ENCODE measurements at regions not wholly inside any gene's neighbourhood (a gene's known extent, or its start where the extent isn't known, plus 50 kb on each side); places are given as distances from the start of the nearest gene placed in this dataset.

DNA sequence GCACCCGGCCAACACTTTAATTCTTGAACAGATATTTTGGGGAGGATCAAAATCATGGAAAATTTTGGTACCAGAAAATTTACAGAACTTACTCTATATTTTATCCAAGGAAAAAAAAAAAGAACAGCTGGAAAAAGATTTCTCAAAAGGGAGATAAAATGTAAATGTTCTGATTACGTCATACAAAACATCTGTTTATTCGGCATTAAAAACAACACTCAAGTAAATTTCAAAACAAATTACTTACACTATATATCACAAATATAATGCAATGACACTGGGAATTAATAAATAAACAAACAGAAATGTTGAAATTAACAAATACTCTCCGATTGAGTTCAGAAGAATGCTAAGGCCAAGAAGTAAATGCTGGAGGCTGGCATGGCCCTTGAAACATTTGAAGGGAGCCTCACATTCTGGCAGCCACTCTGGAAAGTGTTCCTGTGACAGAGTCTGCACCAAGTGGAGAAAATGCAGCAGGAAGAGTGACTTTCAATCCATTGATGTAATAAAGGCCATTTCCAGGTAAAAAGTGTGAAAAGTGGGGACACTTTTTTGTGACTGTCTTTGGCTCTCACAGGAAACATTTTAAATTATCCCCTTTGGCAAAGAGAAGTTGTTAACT lies 486.0 kb upstream of the CTSO start:
- H3K4me2 ChIP-seq (replicated peaks; ENCODE audit: low read depth, low read length, poor library complexity, severe bottlenecking), result no peak overlapping the region
- ATAC-seq (ENCODE audit: low read depth) (no peak), DNase-seq (no peak)
- no peaks in the 10 kb centered on the region for H3K79me2 ChIP-seq (ENCODE audit: control insufficient read depth, insufficient read depth, low read length)
- CTCF ChIA-PET, result no interaction called here
- H3K9me3 Mint-ChIP-seq (ENCODE audit: insufficient read depth), result no peaks in the 10 kb centered on the region
- H3K27me3 ChIP-seq (replicated peaks in 1 of 4; ENCODE audit: control extremely low read depth in 1 of 4, control insufficient read depth in 3 of 4, insufficient read depth in 4 of 4, low read length in 3 of 4), result no peaks in the 10 kb centered on the region
- no CpG with 5 or more reads among the region's 4 CpGs for WGBS (ENCODE audit: insufficient coverage)
- POLR2A ChIA-PET, result no interaction called here
- no peaks in the 10 kb centered on the region for H3K4me1 ChIP-seq (ENCODE audit: control insufficient read depth in 2 of 2, insufficient read depth in 2 of 2, low read length in 2 of 2)
- TF ChIP-seq EZH2 (IDR thresholded peaks at IDR 0.05; ENCODE audit: borderline replicate concordance, insufficient read depth, low read depth, low read length, poor library complexity, severe bottlenecking), result no peak
- TF ChIP-seq, protein P1, sequence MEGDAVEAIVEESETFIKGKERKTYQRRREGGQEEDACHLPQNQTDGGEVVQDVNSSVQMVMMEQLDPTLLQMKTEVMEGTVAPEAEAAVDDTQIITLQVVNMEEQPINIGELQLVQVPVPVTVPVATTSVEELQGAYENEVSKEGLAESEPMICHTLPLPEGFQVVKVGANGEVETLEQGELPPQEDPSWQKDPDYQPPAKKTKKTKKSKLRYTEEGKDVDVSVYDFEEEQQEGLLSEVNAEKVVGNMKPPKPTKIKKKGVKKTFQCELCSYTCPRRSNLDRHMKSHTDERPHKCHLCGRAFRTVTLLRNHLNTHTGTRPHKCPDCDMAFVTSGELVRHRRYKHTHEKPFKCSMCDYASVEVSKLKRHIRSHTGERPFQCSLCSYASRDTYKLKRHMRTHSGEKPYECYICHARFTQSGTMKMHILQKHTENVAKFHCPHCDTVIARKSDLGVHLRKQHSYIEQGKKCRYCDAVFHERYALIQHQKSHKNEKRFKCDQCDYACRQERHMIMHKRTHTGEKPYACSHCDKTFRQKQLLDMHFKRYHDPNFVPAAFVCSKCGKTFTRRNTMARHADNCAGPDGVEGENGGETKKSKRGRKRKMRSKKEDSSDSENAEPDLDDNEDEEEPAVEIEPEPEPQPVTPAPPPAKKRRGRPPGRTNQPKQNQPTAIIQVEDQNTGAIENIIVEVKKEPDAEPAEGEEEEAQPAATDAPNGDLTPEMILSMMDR (IDR thresholded peaks at IDR 0.05), result no peak
- intact Hi-C loops (cut with micrococcal nuclease), result no loop called here
- no peaks in the 10 kb centered on the region for H4K20me1 ChIP-seq (ENCODE audit: control insufficient read depth, insufficient read depth, low read length, poor library complexity, severe bottlenecking)
- H3K27ac ChIP-seq (ENCODE audit: low read length in 2 of 2), result no peak overlapping the region
- H3K9me3 ChIP-seq (ENCODE audit: control extremely low read depth in 1 of 3, control insufficient read depth in 2 of 3, insufficient read depth in 1 of 3, low read length in 2 of 3), result no peaks in the 10 kb centered on the region
- H3K27ac Mint-ChIP-seq, result no peak overlapping the region
- H3K36me3 ChIP-seq (replicated peaks in 1 of 2; ENCODE audit: control extremely low read depth in 1 of 2, control insufficient read depth in 1 of 2, extremely low read depth in 1 of 2, insufficient read depth in 2 of 2, low read length in 1 of 2), result no peaks in the 10 kb centered on the region
- H3K27me3 Mint-ChIP-seq, result no peaks in the 10 kb centered on the region
- H3K4me3 ChIP-seq (ENCODE audit: control extremely low read depth in 1 of 5, extremely low read depth in 1 of 5, insufficient read depth in 1 of 5, low read depth in 2 of 5, low read length in 4 of 5), result no peak overlapping the region
- H2AFZ ChIP-seq (ENCODE audit: insufficient read depth, low read depth, low read length, poor library complexity, severe bottlenecking), result no peak overlapping the region
- no peak overlapping the region for H3K9ac ChIP-seq (ENCODE audit: low read length)
- H3K4me3 Mint-ChIP-seq, result no peak overlapping the region
- no peaks in the 10 kb centered on the region for H3K4me1 Mint-ChIP-seq

DNA sequence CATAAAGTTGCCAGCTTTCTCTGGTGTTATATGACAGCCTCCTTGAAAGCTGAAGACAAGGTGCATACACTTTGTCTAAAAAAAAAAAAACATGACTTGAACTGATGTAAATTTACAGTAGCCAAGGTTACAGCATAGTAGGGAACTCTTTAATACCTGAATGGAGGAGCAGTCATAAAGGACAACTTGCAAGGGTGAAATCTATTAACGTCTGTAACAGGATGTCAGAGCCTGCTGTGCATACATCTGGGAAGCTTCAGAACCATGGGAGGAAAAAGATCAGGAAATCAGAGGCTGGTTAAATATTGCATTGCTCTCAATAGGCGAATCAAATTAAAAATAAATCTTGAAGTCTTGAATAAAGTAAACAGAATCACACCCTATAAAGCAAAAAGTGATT lies 484.0 kb upstream of the CTSO start:
- Histone ChIP-seq H3K9ac (ENCODE audit: low read length) (no peak overlapping the region), H3K4me3 (ENCODE audit: control extremely low read depth in 1 of 5, extremely low read depth in 1 of 5, insufficient read depth in 1 of 5, low read depth in 2 of 5, low read length in 4 of 5) (no peak overlapping the region), H2AFZ (ENCODE audit: insufficient read depth, low read depth, low read length, poor library complexity, severe bottlenecking) (no peak overlapping the region), H4K20me1 (ENCODE audit: control insufficient read depth, insufficient read depth, low read length, poor library complexity, severe bottlenecking) (no peaks in the 10 kb centered on the region), H3K27me3 (replicated peaks in 1 of 4; ENCODE audit: control extremely low read depth in 1 of 4, control insufficient read depth in 3 of 4, insufficient read depth in 4 of 4, low read length in 3 of 4) (no peaks in the 10 kb centered on the region), H3K36me3 (replicated peaks in 1 of 2; ENCODE audit: control extremely low read depth in 1 of 2, control insufficient read depth in 1 of 2, extremely low read depth in 1 of 2, insufficient read depth in 2 of 2, low read length in 1 of 2) (no peaks in the 10 kb centered on the region), H3K4me1 (ENCODE audit: control insufficient read depth in 2 of 2, insufficient read depth in 2 of 2, low read length in 2 of 2) (no peaks in the 10 kb centered on the region), H3K9me3 (ENCODE audit: control extremely low read depth in 1 of 3, control insufficient read depth in 2 of 3, insufficient read depth in 1 of 3, low read length in 2 of 3) (no peaks in the 10 kb centered on the region), H3K4me2 (replicated peaks; ENCODE audit: low read depth, low read length, poor library complexity, severe bottlenecking) (no peak overlapping the region), H3K27ac (ENCODE audit: low read length in 2 of 2) (no peak overlapping the region), H3K79me2 (ENCODE audit: control insufficient read depth, insufficient read depth, low read length) (no peaks in the 10 kb centered on the region)
- 56% methylated on average over 1 of the region's 2 CpGs for WGBS (ENCODE audit: insufficient coverage)
- H3K4me3 Mint-ChIP-seq, result no peak overlapping the region
- CTCF ChIA-PET, result no interaction called here
- ATAC-seq (ENCODE audit: low read depth) (no peak), DNase-seq (no peak)
- no peaks in the 10 kb centered on the region for H3K27me3 Mint-ChIP-seq
- H3K27ac Mint-ChIP-seq, result no peak overlapping the region
- POLR2A ChIA-PET, result no interaction called here
- intact Hi-C loops (cut with micrococcal nuclease), result no loop called here
- no peak for TF ChIP-seq EZH2 (IDR thresholded peaks at IDR 0.05; ENCODE audit: borderline replicate concordance, insufficient read depth, low read depth, low read length, poor library complexity, severe bottlenecking)
- TF ChIP-seq, protein P1 (IDR thresholded peaks at IDR 0.05), result no peak
- no peaks in the 10 kb centered on the region for H3K9me3 Mint-ChIP-seq (ENCODE audit: insufficient read depth)
- no peaks in the 10 kb centered on the region for H3K4me1 Mint-ChIP-seq

Data from B cell (primary cell).